ENCODE measurements at regions not wholly inside any gene's neighbourhood (a gene's known extent, or its start where the extent isn't known, plus 50 kb on each side); places are given as distances from the start of the nearest gene placed in this dataset.
"Not testable (repeated sequence)": the region's sequence is repeated elsewhere in the genome, so short reads cannot be mapped to it uniquely, and the experiment has no call there.

DNA sequence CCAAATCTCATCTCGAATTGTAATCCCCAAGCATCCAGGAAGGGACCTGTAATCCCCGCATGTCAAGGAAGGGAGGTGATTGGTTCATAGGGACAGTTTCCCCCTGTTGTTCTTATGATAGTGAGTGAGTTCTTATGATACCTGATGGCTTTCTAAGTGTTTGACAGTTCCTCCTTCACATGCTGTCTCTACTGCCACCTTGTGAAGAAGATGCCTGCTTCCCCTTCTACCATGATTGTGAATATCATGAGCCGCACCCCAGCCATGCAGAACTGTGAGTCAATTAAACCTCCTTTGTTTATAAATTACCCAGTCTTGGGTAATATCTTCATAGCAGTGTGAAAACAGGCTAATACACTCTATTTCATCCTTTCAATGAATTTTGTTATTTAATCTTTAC lies 446.7 kb downstream of the RNF144A start:
- H3K4me1 ChIP-seq (ENCODE audit: control insufficient read depth, insufficient read depth, low read length) = no peaks in the 10 kb centered on the region
- H3K27me3 ChIP-seq (ENCODE audit: control insufficient read depth, insufficient read depth, low read length) = no peaks in the 10 kb centered on the region
- no peaks in the 10 kb centered on the region for H3K36me3 ChIP-seq (ENCODE audit: control insufficient read depth, insufficient read depth, low read length)
- H3K9me3 ChIP-seq (ENCODE audit: control insufficient read depth, insufficient read depth, low read length) = no peaks in the 10 kb centered on the region
- no peak overlapping the region for H3K9ac ChIP-seq (ENCODE audit: low read depth, low read length)
- no peak overlapping the region for H3K4me3 ChIP-seq (ENCODE audit: low read depth, low read length)

DNA sequence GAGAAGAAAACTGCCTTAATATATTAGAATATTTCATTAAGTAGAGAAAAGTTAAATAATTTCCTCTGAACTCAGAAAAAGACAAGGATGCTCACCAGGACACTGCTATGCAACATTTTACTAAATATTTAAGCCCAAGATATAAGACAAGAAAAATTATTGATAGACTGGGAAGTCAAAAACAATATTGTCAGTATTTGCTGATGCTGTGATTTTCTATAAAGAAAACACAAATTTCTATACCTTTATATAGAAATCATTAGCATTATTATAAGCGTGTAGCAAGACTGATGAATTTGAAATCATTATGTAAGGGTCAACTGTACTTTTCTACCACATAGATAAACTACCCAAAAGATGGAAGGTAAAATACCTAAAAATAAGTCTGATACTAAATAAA lies 451.0 kb downstream of the RNF144A start:
- no peak overlapping the region for H3K4me3 ChIP-seq (ENCODE audit: low read depth, low read length)
- no peaks in the 10 kb centered on the region for H3K9me3 ChIP-seq (ENCODE audit: control insufficient read depth, insufficient read depth, low read length)
- no peaks in the 10 kb centered on the region for H3K36me3 ChIP-seq (ENCODE audit: control insufficient read depth, insufficient read depth, low read length)

DNA sequence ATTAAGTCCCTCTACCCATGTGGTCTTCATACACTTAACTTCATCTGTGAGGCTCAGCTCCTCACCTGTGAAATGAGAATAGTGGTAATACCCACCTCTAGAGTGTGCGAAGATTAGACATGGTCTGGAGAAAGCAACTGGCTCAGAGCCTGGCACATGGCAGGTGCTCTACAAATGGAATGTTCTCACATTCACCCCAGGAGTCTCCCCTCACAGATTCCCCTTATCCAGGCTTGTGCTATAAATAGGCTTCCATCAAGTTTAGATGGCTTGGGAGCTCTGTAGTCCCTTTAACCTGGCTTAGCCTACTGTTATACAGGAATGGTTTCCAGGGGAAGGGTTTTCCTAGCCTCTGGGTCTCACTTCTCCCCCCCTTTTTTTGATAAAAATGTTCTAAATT lies 455.9 kb downstream of the RNF144A start:
- no peaks in the 10 kb centered on the region for H3K27me3 ChIP-seq (ENCODE audit: control insufficient read depth, insufficient read depth, low read length)
- H3K36me3 ChIP-seq (ENCODE audit: control insufficient read depth, insufficient read depth, low read length) = no peaks in the 10 kb centered on the region
- H3K9ac ChIP-seq (ENCODE audit: low read depth, low read length) = no peak overlapping the region
- no peaks in the 10 kb centered on the region for H3K4me1 ChIP-seq (ENCODE audit: control insufficient read depth, insufficient read depth, low read length)
- H3K4me3 ChIP-seq (ENCODE audit: low read depth, low read length) = no peak overlapping the region
- no peaks in the 10 kb centered on the region for H3K9me3 ChIP-seq (ENCODE audit: control insufficient read depth, insufficient read depth, low read length)

More for the DNA sequence above, 451.0 kb downstream of the RNF144A start:
- Histone ChIP-seq H3K27me3 (ENCODE audit: control insufficient read depth, insufficient read depth, low read length) (no peaks in the 10 kb centered on the region), H3K9ac (ENCODE audit: low read depth, low read length) (no peak overlapping the region), H3K4me1 (ENCODE audit: control insufficient read depth, insufficient read depth, low read length) (no peaks in the 10 kb centered on the region)

DNA sequence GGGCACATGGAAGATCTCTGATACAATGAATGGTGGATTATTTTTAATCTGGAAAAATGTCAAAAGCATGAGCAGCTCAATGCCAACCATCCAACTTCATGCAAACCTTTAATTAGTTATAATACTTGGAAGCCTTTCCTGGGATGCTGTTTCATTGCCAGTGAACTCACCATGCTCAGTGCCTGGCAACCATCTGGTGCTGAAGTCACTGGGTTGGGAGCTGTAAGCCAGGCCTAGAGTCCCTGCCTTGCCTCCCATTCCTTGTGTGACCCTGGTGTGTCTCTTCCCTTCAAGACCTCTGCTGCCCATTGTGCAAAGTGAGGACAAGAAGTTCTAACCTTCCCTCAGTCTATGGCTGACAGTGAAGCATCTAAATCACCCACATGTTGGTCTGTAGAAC lies 458.7 kb downstream of the RNF144A start:
- H3K9me3 ChIP-seq (ENCODE audit: control insufficient read depth, insufficient read depth, low read length) = no peaks in the 10 kb centered on the region
- H3K36me3 ChIP-seq (ENCODE audit: control insufficient read depth, insufficient read depth, low read length) = no peaks in the 10 kb centered on the region
- no peaks in the 10 kb centered on the region for H3K27me3 ChIP-seq (ENCODE audit: control insufficient read depth, insufficient read depth, low read length)
- no peak overlapping the region for H3K4me3 ChIP-seq (ENCODE audit: low read depth, low read length)
- H3K9ac ChIP-seq (ENCODE audit: low read depth, low read length) = no peak overlapping the region
- H3K4me1 ChIP-seq (ENCODE audit: control insufficient read depth, insufficient read depth, low read length) = no peaks in the 10 kb centered on the region

DNA sequence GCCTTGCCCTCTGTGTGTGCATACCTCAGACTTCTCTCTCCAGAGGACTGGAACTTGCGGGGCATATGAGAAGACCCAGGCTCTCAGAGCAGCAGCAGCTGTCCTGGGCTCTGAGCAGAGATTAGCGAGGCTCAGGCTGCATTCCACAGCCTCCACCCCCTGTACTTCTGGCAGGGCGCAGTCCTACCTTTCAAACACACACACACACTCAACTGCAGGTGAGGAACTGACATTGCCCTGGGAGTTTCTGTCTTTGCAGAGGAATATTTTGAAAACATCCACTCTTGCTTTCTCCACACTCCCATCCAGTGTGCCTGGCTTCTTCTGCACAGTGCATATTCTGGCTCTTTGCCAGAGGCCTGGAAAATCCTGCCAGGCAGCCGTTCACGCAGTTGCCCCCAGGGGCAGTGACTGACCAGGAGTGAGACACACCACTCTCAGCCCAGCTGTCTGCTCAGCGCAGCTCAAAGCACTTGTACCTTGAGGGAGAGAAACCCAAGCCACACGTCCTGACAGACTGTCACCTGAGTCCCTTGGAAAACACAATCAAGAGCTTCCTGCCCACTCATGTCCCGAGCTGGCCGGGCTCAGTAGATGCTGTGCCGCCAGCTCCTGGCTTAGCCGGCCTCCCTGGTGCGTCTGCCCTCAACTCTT lies 460.8 kb downstream of the RNF144A start:
- Histone ChIP-seq H3K36me3 (ENCODE audit: control insufficient read depth, insufficient read depth, low read length) (no peaks in the 10 kb centered on the region), H3K4me3 (ENCODE audit: low read depth, low read length) (no peak overlapping the region), H3K4me1 (ENCODE audit: control insufficient read depth, insufficient read depth, low read length) (no peaks in the 10 kb centered on the region), H3K9ac (ENCODE audit: low read depth, low read length) (no peak overlapping the region), H3K27me3 (ENCODE audit: control insufficient read depth, insufficient read depth, low read length) (no peaks in the 10 kb centered on the region), H3K9me3 (ENCODE audit: control insufficient read depth, insufficient read depth, low read length) (no peaks in the 10 kb centered on the region)

DNA sequence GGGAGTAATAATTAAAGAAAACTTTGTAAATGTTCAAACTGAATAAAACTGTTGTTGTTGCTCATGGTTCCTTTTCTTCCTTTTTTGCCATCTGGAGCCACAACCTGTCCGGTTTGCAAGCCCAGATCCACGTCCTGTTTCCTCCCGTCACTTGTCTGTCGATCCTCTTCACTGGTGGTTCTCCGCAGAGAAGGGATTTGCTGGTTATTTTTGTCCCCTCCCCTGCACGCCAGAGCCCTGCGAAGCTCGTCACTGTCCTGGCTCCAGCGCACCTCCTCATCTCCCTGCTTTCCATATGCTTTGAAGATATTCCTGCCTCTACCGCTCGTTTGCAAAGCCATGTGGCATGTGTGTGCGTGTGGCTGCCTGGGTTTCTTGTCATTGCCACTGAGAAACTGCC lies 461.4 kb downstream of the RNF144A start:
- Histone ChIP-seq H3K9ac (ENCODE audit: low read depth, low read length) (no peak overlapping the region), H3K4me1 (ENCODE audit: control insufficient read depth, insufficient read depth, low read length) (no peaks in the 10 kb centered on the region), H3K27me3 (ENCODE audit: control insufficient read depth, insufficient read depth, low read length) (no peaks in the 10 kb centered on the region), H3K9me3 (ENCODE audit: control insufficient read depth, insufficient read depth, low read length) (no peaks in the 10 kb centered on the region), H3K4me3 (ENCODE audit: low read depth, low read length) (no peak overlapping the region), H3K36me3 (ENCODE audit: control insufficient read depth, insufficient read depth, low read length) (no peaks in the 10 kb centered on the region)

DNA sequence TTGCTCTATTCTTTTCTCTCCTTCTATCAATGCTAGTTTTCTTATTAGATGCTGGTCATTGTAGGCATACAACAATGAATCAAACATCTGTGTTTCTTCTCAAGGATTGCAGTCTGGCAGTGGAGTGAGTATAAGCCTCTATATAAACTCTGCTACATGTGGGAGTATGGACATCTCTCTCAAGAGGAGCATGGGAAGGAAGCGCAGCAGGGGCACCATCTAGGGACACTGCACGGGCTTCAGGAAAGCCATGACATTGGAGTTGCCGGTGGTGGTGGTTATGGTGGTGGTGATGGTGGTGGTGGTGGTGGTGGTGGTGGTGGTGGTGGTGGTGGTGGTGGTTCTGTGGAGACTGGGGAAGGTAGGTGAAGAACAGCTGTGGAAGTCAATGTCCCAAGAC lies 462.6 kb downstream of the RNF144A start:
- Histone ChIP-seq H3K9ac (ENCODE audit: low read depth, low read length) (no peak overlapping the region), H3K4me1 (ENCODE audit: control insufficient read depth, insufficient read depth, low read length) (no peaks in the 10 kb centered on the region), H3K27me3 (ENCODE audit: control insufficient read depth, insufficient read depth, low read length) (no peaks in the 10 kb centered on the region), H3K9me3 (ENCODE audit: control insufficient read depth, insufficient read depth, low read length) (no peaks in the 10 kb centered on the region), H3K36me3 (ENCODE audit: control insufficient read depth, insufficient read depth, low read length) (no peaks in the 10 kb centered on the region), H3K4me3 (ENCODE audit: low read depth, low read length) (no peak overlapping the region)

DNA sequence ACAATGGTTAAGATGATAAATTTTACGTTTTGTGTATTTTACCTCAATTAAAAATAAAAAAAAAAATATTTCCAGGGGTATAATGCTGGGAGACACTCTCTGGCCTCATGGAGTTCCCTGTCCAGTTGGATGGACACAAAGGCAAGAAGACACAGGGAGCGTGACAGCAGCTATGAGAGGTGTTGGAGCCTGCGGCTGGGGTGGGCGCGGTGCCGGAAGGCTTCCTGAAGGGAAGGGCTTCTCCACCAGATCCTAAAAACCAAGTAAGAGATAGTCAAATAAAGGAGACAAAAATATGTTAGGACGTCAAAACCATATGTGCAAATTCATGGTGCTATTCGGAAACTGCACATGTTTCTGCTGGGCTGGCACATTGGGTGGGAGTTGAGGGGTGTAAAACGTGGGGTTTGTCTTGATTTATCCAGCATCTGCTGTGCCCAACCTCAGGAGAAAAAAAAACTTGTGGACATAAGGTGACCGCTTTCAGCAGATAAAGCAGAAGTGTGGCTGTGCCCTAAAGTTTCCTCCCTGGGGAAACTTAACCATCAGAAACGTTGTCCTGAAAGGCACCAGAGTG lies 467.6 kb downstream of the RNF144A start:
- Histone ChIP-seq H3K9me3 (ENCODE audit: control insufficient read depth, insufficient read depth, low read length) (no peaks in the 10 kb centered on the region), H3K36me3 (ENCODE audit: control insufficient read depth, insufficient read depth, low read length) (no peaks in the 10 kb centered on the region), H3K27me3 (ENCODE audit: control insufficient read depth, insufficient read depth, low read length) (no peaks in the 10 kb centered on the region), H3K9ac (ENCODE audit: low read depth, low read length) (no peak overlapping the region), H3K4me1 (ENCODE audit: control insufficient read depth, insufficient read depth, low read length) (no peaks in the 10 kb centered on the region), H3K4me3 (ENCODE audit: low read depth, low read length) (no peak overlapping the region)

DNA sequence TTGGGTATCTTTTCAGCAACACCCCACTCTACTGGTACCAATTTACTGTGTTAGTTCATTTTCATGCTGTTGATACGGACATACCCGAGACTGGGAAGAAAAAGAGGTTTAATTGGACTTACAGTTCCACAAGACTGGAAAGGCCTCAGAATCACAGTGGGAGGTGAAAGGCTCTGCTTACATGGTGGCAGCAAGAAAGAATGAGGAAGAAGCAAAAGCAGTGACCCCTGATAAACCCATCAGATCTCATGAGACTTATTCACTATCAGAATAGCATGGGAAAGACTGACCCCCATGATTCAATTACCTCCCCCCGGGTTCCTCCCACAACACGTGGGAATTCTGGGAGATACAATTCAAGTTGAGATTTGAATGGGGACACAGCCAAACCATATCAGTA lies 473.1 kb downstream of the RNF144A start:
- not testable (repeated sequence) for H3K27me3 ChIP-seq (ENCODE audit: control insufficient read depth, insufficient read depth, low read length); H3K9ac ChIP-seq (ENCODE audit: low read depth, low read length); H3K36me3 ChIP-seq (ENCODE audit: control insufficient read depth, insufficient read depth, low read length); H3K4me1 ChIP-seq (ENCODE audit: control insufficient read depth, insufficient read depth, low read length); H3K4me3 ChIP-seq (ENCODE audit: low read depth, low read length); H3K9me3 ChIP-seq (ENCODE audit: control insufficient read depth, insufficient read depth, low read length)

DNA sequence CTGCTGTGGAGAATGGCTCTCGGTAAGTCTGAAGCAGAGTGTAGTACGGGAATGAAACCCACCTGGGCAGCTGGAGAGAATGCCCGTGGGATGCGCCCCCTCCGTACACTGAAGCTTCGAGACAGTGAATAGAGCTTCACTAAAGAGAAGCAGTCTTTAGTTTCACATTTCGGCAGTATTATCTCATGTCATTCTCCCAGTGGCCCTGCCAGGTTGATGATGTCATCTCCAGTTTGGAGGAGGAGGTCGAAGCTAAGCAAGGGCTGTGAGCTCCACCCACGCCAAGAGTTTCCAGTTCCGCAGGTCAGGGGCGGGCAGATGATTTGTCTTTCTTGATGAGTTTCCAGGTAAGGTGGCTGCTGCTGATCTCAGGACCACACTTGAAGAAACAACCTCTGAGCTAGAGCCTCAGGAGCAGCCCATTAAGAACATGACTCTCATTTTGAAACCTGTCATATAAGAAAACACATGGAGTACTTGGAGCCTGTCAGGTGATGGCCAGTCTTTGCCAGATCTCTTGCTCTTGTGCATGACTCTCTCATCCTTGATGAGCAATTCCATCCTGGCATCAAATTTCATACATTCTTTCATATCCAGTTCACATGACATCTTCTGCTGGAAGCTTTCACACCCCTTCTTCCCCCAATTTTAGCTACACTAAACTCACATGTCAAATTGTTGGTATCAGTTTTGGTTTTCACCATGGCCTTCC lies 475.0 kb downstream of the RNF144A start:
- Histone ChIP-seq H3K4me1 (ENCODE audit: control insufficient read depth, insufficient read depth, low read length) (no peaks in the 10 kb centered on the region), H3K4me3 (ENCODE audit: low read depth, low read length) (no peak overlapping the region), H3K27me3 (ENCODE audit: control insufficient read depth, insufficient read depth, low read length) (no peaks in the 10 kb centered on the region), H3K36me3 (ENCODE audit: control insufficient read depth, insufficient read depth, low read length) (no peaks in the 10 kb centered on the region), H3K9me3 (ENCODE audit: control insufficient read depth, insufficient read depth, low read length) (no peaks in the 10 kb centered on the region), H3K9ac (ENCODE audit: low read depth, low read length) (no peak overlapping the region)

DNA sequence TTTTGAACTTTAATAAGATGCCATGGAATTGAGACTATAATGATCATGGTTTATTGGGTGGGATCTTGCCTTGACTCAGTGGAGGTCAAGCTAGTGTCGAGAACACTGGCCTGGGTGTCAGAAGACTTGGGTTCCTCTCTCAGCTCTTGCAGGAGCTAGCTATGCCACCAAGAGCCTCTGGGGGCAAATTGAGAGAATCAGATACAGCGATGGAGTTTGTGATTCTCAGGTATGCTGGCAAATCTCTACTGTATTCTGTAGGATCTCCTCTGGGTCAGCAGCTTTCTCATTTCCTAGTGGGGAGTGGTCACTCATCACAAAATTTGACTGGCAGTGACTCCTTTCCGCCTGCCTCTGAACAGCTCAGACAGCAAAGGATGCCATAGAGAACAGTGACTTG lies 477.0 kb downstream of the RNF144A start:
- Histone ChIP-seq H3K4me3 (ENCODE audit: low read depth, low read length) (no peak overlapping the region), H3K4me1 (ENCODE audit: control insufficient read depth, insufficient read depth, low read length) (no peaks in the 10 kb centered on the region), H3K9me3 (ENCODE audit: control insufficient read depth, insufficient read depth, low read length) (no peaks in the 10 kb centered on the region), H3K27me3 (ENCODE audit: control insufficient read depth, insufficient read depth, low read length) (no peaks in the 10 kb centered on the region), H3K36me3 (ENCODE audit: control insufficient read depth, insufficient read depth, low read length) (no peaks in the 10 kb centered on the region), H3K9ac (ENCODE audit: low read depth, low read length) (no peak overlapping the region)

DNA sequence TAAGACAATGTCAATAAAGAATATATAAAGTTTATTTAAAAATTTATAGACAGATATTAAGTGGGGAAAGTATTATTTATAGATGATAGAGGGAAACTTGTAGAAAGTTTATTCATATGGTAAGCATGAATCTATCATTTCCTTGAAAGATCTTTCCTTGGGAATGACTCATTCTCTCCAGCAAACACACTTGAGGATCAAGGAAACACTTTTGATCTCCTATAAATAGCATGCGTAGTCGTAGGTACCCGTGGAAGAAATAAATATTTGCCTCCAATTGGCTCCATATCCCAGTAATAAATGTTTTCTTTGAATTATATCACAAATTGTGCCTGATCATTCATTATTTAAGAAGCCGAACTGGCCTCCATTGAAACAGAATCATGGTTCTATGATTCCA lies 483.4 kb downstream of the RNF144A start:
- no peaks in the 10 kb centered on the region for H3K4me1 ChIP-seq (ENCODE audit: control insufficient read depth, insufficient read depth, low read length)

More for the DNA sequence above, 483.4 kb downstream of the RNF144A start:
- Histone ChIP-seq H3K27me3 (ENCODE audit: control insufficient read depth, insufficient read depth, low read length) (no peaks in the 10 kb centered on the region), H3K9ac (ENCODE audit: low read depth, low read length) (no peak overlapping the region), H3K9me3 (ENCODE audit: control insufficient read depth, insufficient read depth, low read length) (no peaks in the 10 kb centered on the region), H3K36me3 (ENCODE audit: control insufficient read depth, insufficient read depth, low read length) (no peaks in the 10 kb centered on the region), H3K4me3 (ENCODE audit: low read depth, low read length) (no peak overlapping the region)
